ENCODE measurements at regions not wholly inside any gene's neighbourhood (a gene's known extent, or its start where the extent isn't known, plus 50 kb on each side); places are given as distances from the start of the nearest gene placed in this dataset.

DNA sequence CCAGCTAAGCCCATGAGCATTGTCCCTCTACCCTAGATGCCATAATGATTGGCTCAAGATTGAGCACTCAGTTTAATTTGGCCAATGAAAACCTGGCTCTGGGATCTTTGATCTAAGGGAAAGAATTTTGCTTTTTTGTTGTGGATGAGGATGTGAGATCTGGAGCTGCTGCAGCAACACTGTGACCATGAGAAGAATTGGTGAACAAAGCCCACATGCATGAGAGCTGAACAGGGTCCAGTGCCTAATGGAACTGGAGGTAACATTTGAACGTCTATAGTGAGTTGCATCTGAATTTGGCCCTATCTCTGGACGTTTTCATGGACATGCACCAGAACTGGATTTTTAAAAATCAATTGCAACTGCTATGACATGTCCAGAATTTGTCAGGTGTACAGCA lies 338.6 kb downstream of the AACS start:
- H3K4me1 ChIP-seq (ENCODE audit: control insufficient read depth, insufficient read depth, low read length) = no peaks in the 10 kb centered on the region
- H3K27ac ChIP-seq (ENCODE audit: low read length) = no peak overlapping the region
- ATAC-seq (no peak), DNase-seq (no peak)
- no peak overlapping the region for H3K27ac Mint-ChIP-seq
- 63% methylated on average over 2 of the region's 2 CpGs for WGBS (ENCODE audit: insufficient coverage)
- H3K36me3 Mint-ChIP-seq = no peaks in the 10 kb centered on the region
- H3K27me3 Mint-ChIP-seq (ENCODE audit: low read depth in 2 of 2) = peaks cover 2 to 8% of the 10 kb centered on the region in 2 donors
- H3K4me3 Mint-ChIP-seq = no peak overlapping the region
- H3K36me3 ChIP-seq (ENCODE audit: control insufficient read depth, insufficient read depth, low read length) = no peaks in the 10 kb centered on the region
- H3K4me1 Mint-ChIP-seq = no peaks in the 10 kb centered on the region
- no peak overlapping the region for H3K4me3 ChIP-seq (ENCODE audit: low read length)
- H3K9me3 Mint-ChIP-seq = no peaks in the 10 kb centered on the region
- TF ChIP-seq, protein P1, sequence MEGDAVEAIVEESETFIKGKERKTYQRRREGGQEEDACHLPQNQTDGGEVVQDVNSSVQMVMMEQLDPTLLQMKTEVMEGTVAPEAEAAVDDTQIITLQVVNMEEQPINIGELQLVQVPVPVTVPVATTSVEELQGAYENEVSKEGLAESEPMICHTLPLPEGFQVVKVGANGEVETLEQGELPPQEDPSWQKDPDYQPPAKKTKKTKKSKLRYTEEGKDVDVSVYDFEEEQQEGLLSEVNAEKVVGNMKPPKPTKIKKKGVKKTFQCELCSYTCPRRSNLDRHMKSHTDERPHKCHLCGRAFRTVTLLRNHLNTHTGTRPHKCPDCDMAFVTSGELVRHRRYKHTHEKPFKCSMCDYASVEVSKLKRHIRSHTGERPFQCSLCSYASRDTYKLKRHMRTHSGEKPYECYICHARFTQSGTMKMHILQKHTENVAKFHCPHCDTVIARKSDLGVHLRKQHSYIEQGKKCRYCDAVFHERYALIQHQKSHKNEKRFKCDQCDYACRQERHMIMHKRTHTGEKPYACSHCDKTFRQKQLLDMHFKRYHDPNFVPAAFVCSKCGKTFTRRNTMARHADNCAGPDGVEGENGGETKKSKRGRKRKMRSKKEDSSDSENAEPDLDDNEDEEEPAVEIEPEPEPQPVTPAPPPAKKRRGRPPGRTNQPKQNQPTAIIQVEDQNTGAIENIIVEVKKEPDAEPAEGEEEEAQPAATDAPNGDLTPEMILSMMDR (IDR thresholded peaks at IDR 0.05) = no peak
- no peaks in the 10 kb centered on the region for H3K9me3 ChIP-seq (ENCODE audit: control insufficient read depth, insufficient read depth, low read length)
- H3K27me3 ChIP-seq (ENCODE audit: control insufficient read depth, insufficient read depth, low read length) = no peaks in the 10 kb centered on the region
- intact Hi-C loops (cut with micrococcal nuclease) = loop anchor here (2.0 kb wide), 1 partner anchor 221 kb away; no protein-coding TSS in a partner anchor

DNA sequence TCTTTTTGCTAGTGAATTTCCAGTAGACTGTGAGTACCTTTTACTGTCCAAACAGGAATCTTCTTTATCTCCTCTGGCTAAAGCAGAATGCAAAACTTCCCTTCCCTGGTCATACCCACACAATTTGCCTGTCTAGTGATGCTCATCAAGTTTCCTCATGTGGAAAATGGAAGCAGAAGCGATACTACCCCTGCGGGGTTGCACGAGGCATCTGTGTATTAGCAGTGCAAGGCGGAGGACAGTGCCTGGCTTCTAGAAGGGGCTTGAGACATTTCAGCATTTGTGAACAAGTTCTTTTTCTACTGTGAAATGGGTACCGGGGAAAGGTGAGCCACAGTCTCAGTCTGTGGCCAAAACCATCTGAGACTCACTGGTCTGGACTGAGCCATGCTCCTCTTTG lies 340.9 kb downstream of the AACS start:
- intact Hi-C loops (cut with micrococcal nuclease) = no loop called here
- 72% methylated on average over 5 of the region's 5 CpGs for WGBS (ENCODE audit: insufficient coverage)
- no peaks in the 10 kb centered on the region for H3K27me3 ChIP-seq (ENCODE audit: control insufficient read depth, insufficient read depth, low read length)

GRCh38 chr12:125408718-125409117 lies 343.5 kb downstream of the AACS start:
- DNase-seq (no peak), ATAC-seq (no peak)
- intact Hi-C loops (cut with micrococcal nuclease) = no loop called here
- Mint-ChIP-seq H3K27me3 (ENCODE audit: low read depth in 2 of 2) (peaks cover 2 to 8% of the 10 kb centered on the region in 2 donors), H3K4me1 (no peaks in the 10 kb centered on the region), H3K36me3 (no peaks in the 10 kb centered on the region), H3K9me3 (no peaks in the 10 kb centered on the region), H3K4me3 (no peak overlapping the region), H3K27ac (no peak overlapping the region)
- no peaks in the 10 kb centered on the region for H3K4me1 ChIP-seq (ENCODE audit: control insufficient read depth, insufficient read depth, low read length)
- H3K36me3 ChIP-seq (ENCODE audit: control insufficient read depth, insufficient read depth, low read length) = no peaks in the 10 kb centered on the region
- H3K27ac ChIP-seq (ENCODE audit: low read length) = no peak overlapping the region
- no peaks in the 10 kb centered on the region for H3K9me3 ChIP-seq (ENCODE audit: control insufficient read depth, insufficient read depth, low read length)
- WGBS (ENCODE audit: insufficient coverage) = 79% methylated on average over 3 of the region's 3 CpGs
- H3K27me3 ChIP-seq (ENCODE audit: control insufficient read depth, insufficient read depth, low read length) = no peaks in the 10 kb centered on the region
- H3K4me3 ChIP-seq (ENCODE audit: low read length) = no peak overlapping the region
- TF ChIP-seq, protein P1 (IDR thresholded peaks at IDR 0.05) = no peak

More for the DNA sequence above, 340.9 kb downstream of the AACS start:
- Mint-ChIP-seq H3K27ac (no peak overlapping the region), H3K4me3 (no peak overlapping the region), H3K36me3 (no peaks in the 10 kb centered on the region), H3K27me3 (ENCODE audit: low read depth in 2 of 2) (peaks cover 2 to 8% of the 10 kb centered on the region in 2 donors), H3K9me3 (no peaks in the 10 kb centered on the region), H3K4me1 (no peaks in the 10 kb centered on the region)
- no peak for DNase-seq
- no peaks in the 10 kb centered on the region for H3K9me3 ChIP-seq (ENCODE audit: control insufficient read depth, insufficient read depth, low read length)
- no peak overlapping the region for H3K4me3 ChIP-seq (ENCODE audit: low read length)
- H3K4me1 ChIP-seq (ENCODE audit: control insufficient read depth, insufficient read depth, low read length) = no peaks in the 10 kb centered on the region
- H3K27ac ChIP-seq (ENCODE audit: low read length) = no peak overlapping the region
- no peak for ATAC-seq
- TF ChIP-seq, protein P1 (IDR thresholded peaks at IDR 0.05) = no peak
- H3K36me3 ChIP-seq (ENCODE audit: control insufficient read depth, insufficient read depth, low read length) = no peaks in the 10 kb centered on the region

- H3K27ac ChIP-seq (ENCODE audit: low read length) = no peak overlapping the region
- H3K27ac Mint-ChIP-seq = no peak overlapping the region
- WGBS (ENCODE audit: insufficient coverage) = 84% methylated on average over 11 of the region's 11 CpGs
- H3K36me3 ChIP-seq (ENCODE audit: control insufficient read depth, insufficient read depth, low read length) = no peaks in the 10 kb centered on the region
- H3K4me1 ChIP-seq (ENCODE audit: control insufficient read depth, insufficient read depth, low read length) = no peaks in the 10 kb centered on the region
- no peaks in the 10 kb centered on the region for H3K4me1 Mint-ChIP-seq
- DNase-seq (no peak), ATAC-seq (no peak)
- H3K9me3 Mint-ChIP-seq = no peaks in the 10 kb centered on the region
- no peaks in the 10 kb centered on the region for H3K36me3 Mint-ChIP-seq
- no peaks in the 10 kb centered on the region for H3K27me3 Mint-ChIP-seq (ENCODE audit: low read depth in 2 of 2)
- no peak overlapping the region for H3K4me3 Mint-ChIP-seq
- no peaks in the 10 kb centered on the region for H3K27me3 ChIP-seq (ENCODE audit: control insufficient read depth, insufficient read depth, low read length)
- H3K9me3 ChIP-seq (ENCODE audit: control insufficient read depth, insufficient read depth, low read length) = no peaks in the 10 kb centered on the region
- no peak overlapping the region for H3K4me3 ChIP-seq (ENCODE audit: low read length)
- intact Hi-C loops (cut with micrococcal nuclease) = no loop called here
- TF ChIP-seq, protein P1 (IDR thresholded peaks at IDR 0.05) = no peak
Observed at GRCh38 chr12:125412506-125412905, 347.3 kb downstream of the AACS start.

Data from natural killer cell (primary cell).